NCI-H1417 (cell line): ENCODE measurements at regions not wholly inside any gene's neighbourhood (a gene's known extent, or its start where the extent isn't known, plus 50 kb on each side); places are given as distances from the start of the nearest gene placed in this dataset.
"Not testable (repeated sequence)": the region's sequence is repeated elsewhere in the genome, so short reads cannot be mapped to it uniquely, and the experiment has no call there.

Source experiments
- DNase-seq, 3 experiments: peaks; one replicate each; lab custom pipeline; 2025; lab: John Stamatoyannopoulos, UW

DNA sequence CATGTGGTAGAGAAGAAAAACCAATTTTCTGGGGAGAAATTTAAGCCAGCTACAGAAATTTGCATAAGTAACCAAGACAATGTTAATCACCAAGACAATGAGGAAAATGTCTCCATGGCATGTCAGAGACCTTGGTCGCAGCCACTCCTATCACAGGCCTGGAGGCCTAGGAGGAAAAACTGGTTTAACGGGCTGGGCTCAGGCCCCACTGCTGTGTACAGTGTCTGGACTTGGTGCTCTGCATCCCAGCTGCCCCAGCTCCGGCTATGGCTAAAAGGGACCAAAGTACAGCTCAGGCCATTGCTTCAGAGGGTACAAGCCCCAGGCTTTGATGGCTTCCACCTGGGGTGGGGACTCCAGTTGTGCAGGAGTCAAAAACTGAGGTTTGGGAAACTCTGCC, 1075.1 kb upstream of the CDH18 start:
- DNase-seq, result no peak

DNA sequence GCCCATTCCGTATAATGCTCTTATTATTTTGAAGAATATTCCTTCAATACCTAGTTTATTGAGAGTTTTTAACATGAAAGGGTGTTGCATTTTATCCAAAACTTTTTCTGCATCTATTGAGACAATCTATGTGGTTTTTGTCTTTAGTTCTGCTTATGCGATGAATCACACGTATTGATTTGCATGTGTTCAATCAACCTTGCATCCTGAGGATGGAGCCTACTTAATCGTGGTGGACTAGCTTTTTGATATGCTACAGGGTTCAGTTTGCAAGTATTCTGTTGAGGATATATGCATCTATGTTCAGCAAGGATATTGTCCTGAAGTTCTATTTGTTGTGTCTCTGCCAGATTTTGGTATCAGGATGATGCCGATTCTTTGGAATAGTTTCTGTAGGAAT, 1070.3 kb upstream of the CDH18 start:
- DNase-seq, result no peak

DNA sequence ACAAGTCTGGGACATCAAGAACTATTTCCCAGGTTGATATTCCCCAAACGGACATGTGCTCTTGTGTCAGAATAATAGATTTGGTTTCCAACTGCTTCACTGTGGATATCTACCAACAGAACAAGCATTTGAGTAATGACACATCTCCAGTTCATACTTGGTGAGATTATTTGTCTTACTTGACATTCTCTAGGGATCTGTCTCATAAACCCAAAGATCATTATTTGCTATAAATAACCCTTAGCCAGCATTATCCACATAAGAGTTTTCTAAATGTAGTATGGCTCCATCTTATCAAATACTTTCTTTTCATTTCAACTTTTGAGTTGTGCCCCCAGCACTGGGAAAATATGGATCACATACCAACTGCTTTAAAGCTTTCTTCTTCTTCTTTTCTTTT, 1063.9 kb upstream of the CDH18 start:
- no peak for DNase-seq

DNA sequence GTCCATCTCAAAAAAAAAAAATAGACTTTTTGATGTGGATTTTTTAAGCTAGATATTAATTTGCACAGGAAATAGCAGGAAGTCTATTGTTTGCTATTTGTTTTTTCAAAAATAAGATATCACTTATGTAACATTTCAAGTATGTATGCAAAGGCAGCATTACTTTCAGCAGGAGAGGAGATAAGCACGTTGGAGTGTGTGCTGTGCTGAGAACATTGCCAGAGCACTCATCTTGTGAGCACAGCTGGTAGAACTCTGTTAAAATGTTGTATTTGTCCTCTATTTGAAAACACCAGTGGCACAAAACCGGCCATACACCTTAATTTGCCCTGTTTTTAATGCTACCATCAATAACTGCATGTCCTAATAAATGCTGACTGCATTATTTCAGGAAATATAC, 1061.9 kb upstream of the CDH18 start:
- DNase-seq, result no peak

DNA sequence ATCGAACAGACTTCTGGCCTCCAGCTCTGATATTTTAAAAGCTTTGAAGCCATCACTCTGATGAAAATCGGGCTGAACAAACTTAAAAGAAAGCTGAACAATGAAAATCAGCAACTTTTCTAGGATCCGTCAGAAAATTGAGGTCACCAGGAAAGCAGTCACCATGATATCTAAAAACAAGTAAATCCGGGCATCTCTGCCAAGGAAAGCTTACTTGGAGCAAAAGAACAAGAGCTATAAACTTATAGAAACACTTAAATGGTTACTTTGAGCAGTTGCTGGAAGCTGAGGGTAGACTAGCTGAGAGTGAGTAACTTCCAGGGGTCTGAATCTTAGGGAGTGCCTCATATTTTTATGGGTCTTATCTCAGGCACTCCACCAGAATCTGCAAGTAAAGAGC, 1043.0 kb upstream of the CDH18 start:
- DNase-seq, result no peak

DNA sequence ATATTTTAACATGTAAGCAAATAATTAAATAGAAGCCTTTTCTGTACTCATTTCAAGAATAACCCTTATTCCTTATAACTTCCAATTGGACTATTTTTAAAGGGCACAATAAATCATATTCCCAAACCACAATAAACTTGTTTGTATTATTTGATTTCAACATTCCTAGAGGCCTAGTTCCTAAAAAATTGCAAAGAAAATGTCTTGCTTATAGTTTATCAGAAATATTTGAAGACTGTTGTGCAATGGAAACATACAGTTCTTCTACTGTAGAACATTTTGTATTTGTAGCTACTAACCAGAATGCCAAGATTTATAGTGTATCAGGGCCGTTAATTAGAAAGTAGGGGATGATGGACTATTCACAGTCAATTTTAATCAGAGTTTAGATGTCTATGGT, 1037.0 kb upstream of the CDH18 start:
- no peak for DNase-seq

DNA sequence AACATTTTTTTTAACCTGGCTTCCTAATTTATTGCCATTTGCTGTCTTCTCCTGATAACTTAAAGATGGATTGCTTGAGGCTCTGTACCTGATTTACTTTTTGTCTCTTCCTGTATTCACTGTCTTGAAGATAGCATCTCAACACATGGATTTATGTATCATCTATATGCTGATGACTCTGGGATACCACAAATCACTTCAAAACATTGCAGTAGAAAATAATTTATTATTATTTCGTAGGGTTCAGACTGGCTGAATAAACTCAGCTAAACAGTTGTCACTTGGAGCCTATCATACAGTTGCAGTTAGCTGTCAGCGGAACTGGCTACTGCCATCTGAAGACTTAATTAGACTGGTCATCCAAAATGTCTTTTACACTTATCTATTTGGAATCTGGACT, 1025.2 kb upstream of the CDH18 start:
- no peak for DNase-seq

DNA sequence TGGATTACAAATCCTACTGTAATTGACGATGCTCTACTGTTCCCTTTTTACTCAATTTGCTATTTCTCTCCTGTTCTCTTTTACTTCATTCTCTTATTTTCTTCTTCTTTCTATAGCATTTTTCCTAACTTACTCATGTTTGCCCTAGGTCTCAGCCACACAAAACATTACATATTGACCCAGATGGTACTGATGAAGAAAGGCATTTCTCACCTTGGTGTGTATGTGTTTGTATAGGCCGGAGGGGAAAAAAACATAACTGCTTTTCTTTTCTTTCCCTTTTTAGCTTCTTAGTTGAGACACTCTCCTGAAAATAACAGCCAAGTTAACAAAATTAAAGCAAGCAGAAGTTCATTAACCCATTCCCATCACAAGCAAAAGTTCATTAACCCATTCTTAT, 1019.8 kb upstream of the CDH18 start:
- no peak for DNase-seq

DNA sequence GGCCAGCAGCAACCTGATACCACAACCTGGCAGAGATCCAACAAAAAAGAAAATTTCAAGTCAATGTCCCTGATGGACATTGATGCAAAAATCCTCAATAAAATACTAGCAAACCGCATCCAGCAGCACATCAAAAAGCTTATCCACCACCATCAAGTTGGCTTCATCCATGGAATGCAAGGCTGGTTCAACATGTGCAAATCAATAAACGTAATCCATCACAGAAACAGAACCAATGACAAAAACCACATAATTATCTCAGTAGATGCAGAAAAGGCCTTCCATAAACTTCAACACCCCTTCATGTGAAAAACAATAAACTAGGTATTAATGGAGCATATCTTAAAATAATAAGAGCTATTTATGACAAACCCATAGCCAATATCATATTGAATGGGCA, 1000.9 kb upstream of the CDH18 start:
- DNase-seq, result not testable (repeated sequence)

DNA sequence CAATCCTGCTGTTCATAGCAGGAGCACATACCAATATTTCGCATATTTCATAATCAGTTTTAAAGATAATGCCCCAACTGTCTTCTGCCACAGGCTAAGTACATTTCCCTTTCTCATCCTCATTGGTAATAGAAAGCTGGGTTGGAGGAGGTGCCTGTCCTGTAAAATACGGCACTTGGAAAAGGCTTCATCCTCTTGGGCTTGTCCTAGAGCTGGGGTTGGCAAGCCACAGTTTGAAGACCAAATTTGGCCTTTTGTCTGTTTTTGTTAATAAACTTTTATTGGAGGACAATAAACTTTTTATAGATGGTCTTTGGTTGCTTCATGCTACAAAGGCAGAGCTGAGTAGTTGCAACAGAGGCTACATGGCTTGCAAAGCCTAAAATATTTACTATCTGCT, 997.8 kb upstream of the CDH18 start:
- DNase-seq, result no peak

DNA sequence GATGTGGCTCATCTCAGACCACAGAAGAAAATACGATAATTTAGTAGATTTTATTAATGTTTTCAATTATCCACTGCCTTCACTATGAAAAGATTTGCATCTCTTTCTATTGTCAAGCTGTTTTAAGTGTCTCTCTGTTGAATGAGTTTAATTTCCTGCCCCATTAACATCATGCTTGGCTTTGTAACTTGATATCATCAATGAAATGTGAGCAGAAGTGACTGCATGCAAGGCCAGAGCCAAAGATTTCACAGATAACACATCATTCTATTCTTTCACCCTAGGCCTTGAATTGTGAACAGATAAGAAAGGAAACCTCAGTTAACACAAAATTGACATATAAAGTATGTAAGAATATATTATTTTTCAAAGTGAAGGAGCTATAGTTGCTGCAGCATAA, 986.4 kb upstream of the CDH18 start:
- DNase-seq, result peak in 2 of 3 experiments; percentile 37 to 88

DNA sequence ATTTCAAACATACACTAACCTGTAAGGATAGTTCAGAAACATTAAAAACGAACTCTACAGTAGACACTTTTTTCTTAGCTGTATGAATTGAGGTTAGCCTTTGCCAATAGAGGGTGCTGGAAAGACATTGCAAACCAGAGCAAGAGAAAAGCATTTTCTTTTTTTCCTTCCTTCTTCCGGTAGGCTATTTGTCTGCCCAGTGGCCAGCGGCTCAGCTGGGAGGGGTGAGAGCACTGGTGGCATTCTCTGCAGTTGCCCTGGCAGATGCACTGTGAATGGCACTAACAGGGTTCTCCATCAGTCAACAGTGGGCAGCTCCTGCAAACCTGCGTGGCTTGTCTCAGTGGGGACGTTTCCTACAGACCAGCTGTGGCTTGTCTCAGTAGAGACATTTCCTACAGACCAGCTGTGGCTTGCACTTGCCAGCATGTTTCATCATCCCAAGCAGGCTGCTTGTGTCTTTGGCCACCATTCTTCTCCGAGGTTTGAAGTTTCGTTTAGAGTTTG, 984.5 kb upstream of the CDH18 start:
- peak in 2 of 3 experiments; percentile 9 to 35 for DNase-seq

DNA sequence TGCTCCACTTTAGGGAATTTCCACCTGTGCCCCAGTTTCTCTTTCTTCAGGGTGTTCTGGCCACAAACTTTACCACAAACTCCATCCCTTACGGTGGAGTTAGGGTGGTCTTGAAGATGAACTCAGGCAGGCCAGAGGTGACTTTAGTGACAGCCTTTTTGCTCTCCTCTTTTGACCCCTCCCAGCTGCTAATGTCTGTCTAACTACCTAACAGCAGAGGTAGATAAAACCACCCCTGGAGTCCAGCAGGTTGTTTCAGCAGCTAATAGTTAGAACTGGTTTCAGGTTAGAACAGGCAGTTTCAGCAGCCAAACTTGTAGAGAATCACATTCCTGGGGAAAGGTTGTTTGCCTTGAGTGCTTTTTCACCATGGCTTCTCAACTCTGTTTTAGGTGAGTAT, 971.3 kb upstream of the CDH18 start:
- DNase-seq, result no peak

DNA sequence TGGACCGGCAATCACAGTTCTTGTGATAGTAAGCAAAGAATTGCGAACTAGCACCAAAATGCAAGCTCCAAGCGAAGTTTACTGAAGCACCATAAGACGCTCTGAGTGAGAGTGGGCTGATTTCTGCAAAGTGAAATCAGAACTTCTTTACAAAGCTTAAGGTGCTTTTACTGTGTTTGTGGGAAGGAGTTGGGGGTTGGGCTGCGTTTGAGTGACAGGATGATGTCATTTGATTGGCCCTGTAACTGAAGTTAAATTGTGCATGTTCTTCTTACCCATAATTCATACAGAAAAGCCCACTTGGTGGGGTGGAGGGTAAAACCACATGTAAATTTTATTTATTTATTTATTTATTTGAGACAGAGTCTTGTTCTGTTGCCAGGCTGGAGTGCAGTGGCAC, 970.6 kb upstream of the CDH18 start:
- no peak for DNase-seq

DNA sequence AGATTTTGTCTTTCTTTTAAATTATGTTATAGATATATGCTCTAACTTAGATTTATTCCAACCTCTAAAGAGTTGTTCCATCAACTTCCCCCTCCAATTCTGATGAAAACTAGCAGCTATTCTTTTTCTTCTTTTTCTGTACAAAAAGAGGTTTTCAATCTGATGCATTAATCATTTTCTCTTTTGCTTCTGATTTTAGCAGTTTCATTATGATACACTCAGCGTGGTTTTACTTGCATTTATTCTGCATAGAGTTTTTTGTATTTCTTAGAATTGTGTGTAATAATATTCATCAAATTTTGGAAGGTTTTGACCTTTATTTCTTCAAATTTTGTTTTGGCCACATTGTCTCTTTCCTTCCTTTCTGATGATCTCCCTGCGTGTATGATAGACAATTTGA, 968.1 kb upstream of the CDH18 start:
- no peak for DNase-seq

DNA sequence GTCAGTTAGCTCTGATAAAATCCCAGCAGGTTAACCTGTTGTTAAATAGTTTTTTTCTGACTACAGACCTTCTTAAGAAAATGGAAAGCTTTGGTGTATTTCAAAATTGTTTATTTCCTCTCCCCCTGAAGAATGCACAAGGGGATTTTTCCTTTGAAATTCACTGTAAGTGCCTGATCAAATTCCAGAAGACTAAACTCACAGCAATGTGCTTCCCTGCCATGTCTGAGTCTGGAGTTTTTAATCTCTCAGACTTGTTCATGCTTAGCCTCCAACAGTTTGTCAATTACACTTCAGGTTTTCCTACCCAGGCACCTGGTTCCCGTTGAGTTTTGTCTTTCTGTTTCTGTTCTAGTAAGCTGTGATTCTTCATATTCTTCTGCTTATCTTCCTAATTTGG, 961.6 kb upstream of the CDH18 start:
- no peak for DNase-seq

DNA sequence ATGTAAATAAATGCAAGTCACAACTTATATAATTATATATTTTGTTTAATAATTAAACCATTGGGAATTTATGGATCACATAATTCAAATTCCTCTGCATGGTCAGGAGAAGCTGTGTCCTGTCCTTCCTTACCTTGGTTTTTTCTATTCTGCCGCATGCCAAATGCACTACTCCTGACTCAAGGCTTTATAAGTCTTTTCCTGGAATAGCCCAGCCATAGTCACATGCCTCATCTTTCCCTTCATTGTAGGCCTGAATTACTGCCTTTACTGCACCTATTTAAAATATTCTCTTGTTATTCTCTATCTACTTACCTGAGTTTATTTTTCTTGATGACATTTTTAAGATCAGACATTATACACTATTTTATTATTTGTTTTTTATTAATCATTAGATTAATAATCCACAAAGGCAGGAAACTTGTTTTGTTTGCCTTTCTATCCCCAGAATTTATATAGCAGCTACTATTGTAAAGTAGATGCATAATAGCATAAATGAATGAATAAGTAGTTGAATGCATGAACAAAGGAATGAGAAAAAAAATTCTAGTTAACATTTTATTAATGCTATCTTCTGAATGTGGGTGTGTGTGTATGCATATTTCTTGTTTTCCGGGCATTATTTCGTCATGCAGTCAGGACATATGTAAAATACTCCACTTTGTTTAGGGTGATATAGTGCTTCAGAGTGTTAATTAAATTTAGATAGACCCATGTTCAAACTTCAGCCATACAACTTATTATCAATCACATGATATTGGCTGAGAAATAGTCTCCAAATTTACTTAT, 955.4 kb upstream of the CDH18 start:
- DNase-seq, result not testable (repeated sequence)

DNA sequence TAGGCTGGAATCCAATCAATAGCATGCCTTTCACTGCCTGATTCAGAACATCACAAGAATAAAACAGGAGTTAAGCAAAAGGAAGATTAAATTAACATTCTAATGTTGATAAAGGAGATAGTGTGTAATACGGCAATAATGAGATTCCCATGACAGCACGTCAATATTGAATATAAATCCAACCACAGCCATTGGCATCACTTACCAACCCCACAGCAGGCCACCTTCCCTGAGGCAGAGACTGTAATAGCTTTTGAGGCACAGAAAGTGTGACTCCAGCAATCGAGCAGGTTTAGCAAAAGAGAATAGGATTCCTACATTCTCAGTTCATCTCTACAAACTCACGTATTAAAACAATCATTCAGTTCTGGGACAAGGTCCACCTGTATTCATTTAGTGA, 954.6 kb upstream of the CDH18 start:
- not testable (repeated sequence) for DNase-seq

DNA sequence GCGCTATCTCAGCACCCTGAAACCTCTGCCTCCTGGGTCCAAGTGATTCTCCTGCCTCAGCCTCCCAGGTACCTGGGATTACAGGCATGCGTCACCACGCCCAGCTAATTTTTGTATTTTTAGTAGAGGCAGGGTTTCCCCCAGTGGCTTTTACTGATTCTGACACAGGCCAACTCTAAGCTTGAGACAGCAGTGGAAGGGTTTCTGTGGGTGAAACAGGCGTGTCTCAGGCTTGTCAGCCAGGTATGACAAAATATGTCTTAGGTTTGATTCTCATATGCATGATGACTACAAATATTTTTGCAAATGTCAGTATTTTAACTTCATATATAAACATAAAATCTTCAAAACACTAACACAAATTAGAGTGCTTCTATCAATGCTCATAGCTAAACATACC, 952.8 kb upstream of the CDH18 start:
- not testable (repeated sequence) for DNase-seq

DNA sequence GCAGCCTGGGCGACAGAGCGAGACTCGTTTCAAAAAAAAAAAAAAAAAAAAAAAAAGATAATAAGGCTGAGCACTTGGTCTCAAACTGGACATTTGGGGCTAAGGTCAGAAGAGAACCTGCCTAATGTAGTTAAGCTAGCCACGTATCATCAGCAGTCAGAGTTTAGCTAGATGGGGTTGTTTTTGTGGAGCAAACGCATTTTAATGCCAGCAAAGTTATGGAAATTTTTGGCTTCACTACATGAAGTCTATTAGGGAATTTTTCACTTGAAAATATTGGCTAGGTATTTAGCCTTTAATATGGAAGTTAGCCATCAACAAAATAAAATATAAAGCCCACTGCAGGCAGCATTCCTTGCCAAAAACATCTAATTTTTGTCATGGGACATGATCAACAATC, 902.9 kb upstream of the CDH18 start:
- not testable (repeated sequence) for DNase-seq

DNA sequence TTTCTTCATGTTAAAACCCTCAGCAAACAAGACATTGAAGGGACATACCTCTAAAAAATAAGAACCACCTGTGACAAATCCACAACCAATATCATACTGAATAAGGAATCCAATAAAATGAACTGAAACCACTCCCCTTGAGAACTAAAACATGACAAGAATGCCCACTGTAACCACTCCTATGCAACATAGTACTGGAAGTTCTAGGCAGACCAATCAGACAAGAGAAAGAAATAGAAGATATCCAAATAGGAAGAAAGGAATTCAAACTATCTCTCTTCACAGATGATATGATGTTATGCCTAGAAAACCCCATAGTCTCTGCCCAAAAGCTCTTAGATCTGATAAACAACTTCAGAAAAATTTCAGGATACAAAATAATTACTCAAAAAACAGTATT, 887.7 kb upstream of the CDH18 start:
- not testable (repeated sequence) for DNase-seq

DNA sequence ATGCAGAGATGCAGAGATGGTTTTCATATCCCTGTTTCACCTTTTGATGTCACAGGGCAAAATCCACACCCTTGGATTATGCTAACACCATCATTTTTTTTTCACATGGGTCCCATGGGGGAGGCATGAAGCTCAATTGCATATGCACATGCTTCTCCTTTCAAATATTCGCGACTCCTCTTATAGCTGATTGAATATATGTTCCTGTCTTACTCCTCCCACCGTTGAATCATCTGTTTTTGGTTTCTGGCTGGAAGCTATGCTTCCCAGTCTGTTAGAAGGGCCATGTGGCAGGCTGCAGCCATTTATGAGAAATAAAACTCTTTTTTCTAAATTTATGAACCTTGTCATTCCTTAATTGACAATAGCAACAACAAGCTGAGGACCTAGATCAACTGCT, 877.9 kb upstream of the CDH18 start:
- DNase-seq, result not testable (repeated sequence)

DNA sequence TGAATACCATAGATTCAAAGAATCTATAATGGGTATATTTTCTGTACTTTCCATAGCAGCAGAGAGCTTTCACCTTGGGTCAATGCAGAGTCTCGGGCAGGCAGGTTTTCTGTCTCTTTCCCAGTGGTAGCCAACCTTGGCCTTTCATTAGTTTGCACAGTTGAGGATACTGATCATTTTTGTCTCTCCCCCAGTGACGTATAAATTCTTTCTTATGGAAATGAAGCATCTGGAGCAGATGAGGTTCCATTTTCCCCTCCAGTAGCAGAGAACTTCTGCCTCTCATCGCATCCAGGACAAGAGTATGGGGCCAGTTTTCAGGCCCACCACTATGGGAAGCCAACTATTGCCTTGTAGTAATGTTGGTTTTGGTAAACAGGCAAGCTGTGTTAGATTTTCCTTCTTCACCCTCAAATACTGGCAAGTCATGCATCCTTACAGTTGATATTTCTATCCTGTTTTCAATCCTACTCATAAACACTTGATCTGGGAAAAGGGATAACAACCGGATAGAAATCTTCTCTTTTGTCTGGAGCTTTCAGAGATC, 845.2 kb upstream of the CDH18 start:
- DNase-seq, result no peak
